NT2/D1 (cell line): ENCODE measurements at regions not wholly inside any gene's neighbourhood (a gene's known extent, or its start where the extent isn't known, plus 50 kb on each side); places are given as distances from the start of the nearest gene placed in this dataset.
"Not testable (repeated sequence)": the region's sequence is repeated elsewhere in the genome, so short reads cannot be mapped to it uniquely, and the experiment has no call there.

Experiments
- DNase-seq: peaks from one replicate; pipeline ENCODE4 v3.0.0-alpha.2; 2011; ENCODE audit warnings: low read depth, low spot score
- H3K27me3 ChIP-seq: 2 replicates; pipeline ENCODE4 v1.6.0; 2011; ENCODE audit warnings: mild to moderate bottlenecking; ENCODE audit not compliant: insufficient read length, insufficient read depth
- H3K36me3 ChIP-seq: 2 replicates; pipeline ENCODE4 v1.6.1; 2011; ENCODE audit warnings: mild to moderate bottlenecking, low read length, mixed read lengths; ENCODE audit not compliant: insufficient read depth, insufficient read length
- H3K4me1 ChIP-seq: 2 replicates; pipeline ENCODE4 v1.5.1; 2011; ENCODE audit not compliant: insufficient read depth, insufficient read length
- H3K4me3 ChIP-seq: 2 replicates; pipeline ENCODE4 v1.5.1; 2011; ENCODE audit warnings: low read depth; ENCODE audit not compliant: insufficient read length
- H3K9ac ChIP-seq: 2 replicates; pipeline ENCODE4 v1.6.0; 2011; ENCODE audit warnings: low read depth; ENCODE audit not compliant: insufficient read length
- H3K9me3 ChIP-seq: 2 replicates; pipeline ENCODE4 v1.5.1; 2011; ENCODE audit warnings: mild to moderate bottlenecking, low read length; ENCODE audit not compliant: insufficient read depth
- SUZ12 ChIP-seq: IDR thresholded peaks from 2 replicates; pipeline ENCODE4 v1.6.1; 2011; ENCODE audit not compliant: insufficient read length, insufficient read depth; ENCODE audit errors: extremely low read depth
- YY1 ChIP-seq: IDR thresholded peaks from 2 replicates; pipeline ENCODE4 v1.6.1; 2011; ENCODE audit not compliant: insufficient read length, insufficient read depth
- ZNF274 ChIP-seq: IDR thresholded peaks from 2 replicates; pipeline ENCODE4 v1.6.1; 2011; ENCODE audit warnings: mild to moderate bottlenecking, low read depth, low read length

DNA sequence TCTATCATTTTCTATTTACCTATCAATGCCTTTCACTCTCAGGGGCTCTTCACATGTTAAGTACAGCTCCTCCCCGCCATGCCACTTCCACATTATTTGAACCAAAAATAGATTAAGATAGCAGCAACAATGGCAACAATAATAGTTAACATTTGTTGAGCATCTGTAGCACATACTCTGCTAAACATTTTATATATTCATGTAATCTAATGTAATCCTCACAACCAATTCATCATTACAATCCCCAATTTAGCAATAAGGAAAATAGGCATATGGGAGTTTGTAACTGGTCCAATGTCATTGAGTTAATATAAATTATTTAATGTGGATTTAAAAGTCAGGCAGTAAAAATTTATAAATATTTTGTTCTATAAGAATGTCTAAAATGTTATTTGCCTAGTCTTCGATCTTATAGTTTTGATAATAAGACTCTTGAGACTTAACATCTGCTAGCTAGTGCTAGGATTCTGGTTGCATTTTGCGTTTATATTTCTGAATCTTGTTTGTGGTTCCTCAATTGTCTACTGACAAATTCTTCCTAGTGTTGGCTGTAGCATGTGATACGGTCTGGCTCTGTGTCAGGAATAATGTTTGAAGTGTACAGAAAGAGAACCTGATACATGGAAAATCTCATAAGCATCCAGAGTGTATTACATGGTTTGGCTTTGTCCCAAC is 621.5 kb upstream of the LUZP2 start:
- H3K4me3 ChIP-seq: no peak overlapping the region
- TF ChIP-seq ZNF274 (no peak), YY1 (no peak)
- no peaks in the 10 kb centered on the region for H3K4me1 ChIP-seq
- no peak for DNase-seq
- no peaks in the 10 kb centered on the region for H3K9me3 ChIP-seq
- H3K9ac ChIP-seq: no peak overlapping the region
- no peaks in the 10 kb centered on the region for H3K36me3 ChIP-seq
- H3K27me3 ChIP-seq: no peaks in the 10 kb centered on the region

DNA sequence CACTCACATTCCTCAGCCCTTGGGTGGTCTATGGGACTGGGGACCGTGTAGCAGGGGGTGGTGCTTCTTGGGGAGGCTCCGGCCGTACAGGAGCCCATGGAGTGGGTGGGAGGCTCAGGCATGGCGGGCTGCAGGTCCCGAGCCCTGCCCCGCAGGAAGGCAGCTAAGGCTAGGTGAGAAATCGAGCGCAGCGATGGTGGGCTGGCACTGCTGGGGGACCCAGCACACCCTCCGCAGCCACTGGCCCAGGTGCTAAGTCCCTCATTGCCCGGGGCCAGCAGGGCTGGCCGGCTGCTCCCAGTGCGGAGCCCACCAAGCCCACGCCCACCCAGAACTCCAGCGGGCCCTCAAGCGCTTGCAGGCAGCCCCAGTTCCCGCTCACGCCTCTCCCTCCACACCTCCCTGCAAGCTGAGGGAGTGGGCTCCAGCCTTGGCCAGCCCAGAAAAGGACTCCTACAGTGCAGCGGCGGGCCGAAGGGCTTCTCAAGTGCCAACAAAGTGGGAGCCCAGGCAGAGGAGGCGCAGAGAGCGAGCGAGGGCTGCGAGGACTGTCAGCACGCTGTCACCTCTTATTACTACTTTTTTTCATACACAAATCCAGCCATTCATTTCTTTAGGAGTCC is 613.3 kb upstream of the LUZP2 start:
- TF ChIP-seq ZNF274: peak; percentile 28; the same call in 1 of the 2 replicates
- H3K27me3 ChIP-seq, H3K36me3 ChIP-seq, H3K4me1 ChIP-seq, DNase-seq, H3K9me3 ChIP-seq, H3K4me3 ChIP-seq, H3K9ac ChIP-seq: not testable (repeated sequence)

DNA sequence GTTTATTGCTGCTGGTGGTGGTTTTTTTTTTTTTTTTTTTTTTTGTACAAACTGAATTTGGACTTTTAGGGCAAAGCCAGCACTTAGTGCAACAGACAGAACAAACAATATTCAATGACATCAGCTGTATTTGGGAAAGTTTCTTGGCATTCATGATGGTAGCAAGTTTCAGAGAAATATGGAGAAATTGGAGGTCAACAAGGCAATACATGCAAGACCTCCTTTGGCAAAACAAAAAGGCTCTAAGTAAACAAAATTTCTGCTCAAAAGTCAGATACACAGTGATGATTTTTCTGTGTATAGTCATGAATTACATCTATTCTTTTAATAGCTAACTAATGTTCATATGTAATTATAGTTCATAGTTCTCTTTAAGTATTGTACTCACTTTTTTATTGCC is 612.5 kb upstream of the LUZP2 start:
- DNase-seq: no peak
- no peaks in the 10 kb centered on the region for H3K36me3 ChIP-seq
- H3K4me3 ChIP-seq: no peak overlapping the region
- no peak overlapping the region for H3K9ac ChIP-seq
- H3K4me1 ChIP-seq: no peaks in the 10 kb centered on the region
- no peak for TF ChIP-seq YY1
- no peak for TF ChIP-seq ZNF274
- no peak for TF ChIP-seq SUZ12
- H3K9me3 ChIP-seq: peaks cover 5% of the 10 kb centered on the region
- no peaks in the 10 kb centered on the region for H3K27me3 ChIP-seq

GRCh38 chr11:23885801-23886200 is 611.1 kb upstream of the LUZP2 start:
- no peak overlapping the region for H3K4me3 ChIP-seq
- H3K4me1 ChIP-seq: no peaks in the 10 kb centered on the region
- no peaks in the 10 kb centered on the region for H3K27me3 ChIP-seq
- H3K9ac ChIP-seq: no peak overlapping the region
- H3K36me3 ChIP-seq: no peaks in the 10 kb centered on the region
- H3K9me3 ChIP-seq: peaks cover 5% of the 10 kb centered on the region
- no peak for DNase-seq
- TF ChIP-seq YY1: no peak
- TF ChIP-seq ZNF274: no peak
- no peak for TF ChIP-seq SUZ12

GRCh38 chr11:23887122-23887521 is 609.7 kb upstream of the LUZP2 start:
- not testable (repeated sequence) for H3K4me3 ChIP-seq, H3K9me3 ChIP-seq, DNase-seq, H3K36me3 ChIP-seq, H3K4me1 ChIP-seq, H3K27me3 ChIP-seq, H3K9ac ChIP-seq

DNA sequence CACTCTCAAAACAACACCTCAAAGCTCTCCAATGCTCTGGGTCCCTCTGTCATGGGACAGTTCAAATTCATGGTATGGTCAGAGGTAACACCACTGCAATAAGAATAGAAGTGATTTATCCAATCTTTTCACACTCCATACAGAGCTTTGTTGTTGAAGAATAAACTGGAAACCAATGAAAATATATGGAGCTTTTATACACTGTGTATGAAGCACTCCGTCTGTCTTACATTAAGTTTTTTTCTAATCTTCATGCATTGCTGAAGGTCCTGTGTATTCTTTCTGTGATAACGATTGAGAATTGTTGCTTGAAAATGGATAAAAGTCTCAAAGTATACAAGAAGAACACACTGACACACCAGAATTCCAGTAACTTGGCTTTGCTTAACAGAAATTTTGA is 603.7 kb upstream of the LUZP2 start:
- no peak for DNase-seq
- Histone ChIP-seq H3K9me3 (no peaks in the 10 kb centered on the region), H3K4me3 (no peak overlapping the region), H3K27me3 (no peaks in the 10 kb centered on the region), H3K4me1 (no peaks in the 10 kb centered on the region), H3K36me3 (no peaks in the 10 kb centered on the region), H3K9ac (no peak overlapping the region)
- no peak for TF ChIP-seq SUZ12
- TF ChIP-seq ZNF274: no peak
- no peak for TF ChIP-seq YY1

DNA sequence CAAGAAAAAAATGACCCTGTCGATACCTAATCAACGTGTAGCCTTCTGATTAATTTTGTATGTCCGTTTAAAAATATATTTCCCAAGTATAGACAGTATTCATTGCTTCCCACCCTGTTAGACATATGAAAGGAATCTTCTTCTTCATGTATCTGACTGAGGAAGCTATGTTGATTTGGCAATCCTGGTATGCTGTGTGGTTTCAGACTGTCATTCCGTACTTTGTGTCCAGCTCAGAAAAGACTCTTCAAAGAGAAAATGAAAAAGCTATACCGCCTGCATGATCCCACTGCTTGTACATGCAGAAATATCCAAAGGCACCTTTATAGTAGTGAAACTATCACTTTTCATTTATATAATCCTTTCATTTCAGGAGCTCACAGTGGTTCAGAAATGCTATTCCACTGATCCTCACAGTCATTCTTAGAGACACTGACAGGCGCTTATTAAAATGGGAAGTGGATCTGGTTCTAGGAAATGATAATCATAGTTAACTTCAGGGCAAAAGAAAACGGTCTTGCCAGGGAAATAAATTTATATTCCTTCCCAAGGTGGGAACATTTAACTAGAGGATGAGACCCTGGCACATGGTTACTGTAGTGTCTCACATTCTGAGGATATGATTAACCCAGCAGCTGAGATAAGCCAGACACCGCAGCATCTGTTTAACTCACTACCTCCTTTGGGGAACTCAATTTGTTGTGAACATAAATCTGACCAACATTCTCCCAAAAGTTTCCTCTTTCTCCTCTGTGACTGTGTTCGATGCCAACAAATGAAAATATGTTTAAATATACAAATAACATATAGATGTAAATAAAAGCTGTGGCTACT is 599.2 kb upstream of the LUZP2 start:
- no peak for TF ChIP-seq ZNF274
- TF ChIP-seq SUZ12: no peak
- no peak for TF ChIP-seq YY1
- H3K27me3 ChIP-seq: no peaks in the 10 kb centered on the region
- H3K4me3 ChIP-seq: no peak overlapping the region
- no peaks in the 10 kb centered on the region for H3K4me1 ChIP-seq
- no peaks in the 10 kb centered on the region for H3K36me3 ChIP-seq
- no peaks in the 10 kb centered on the region for H3K9me3 ChIP-seq
- H3K9ac ChIP-seq: no peak overlapping the region
- no peak for DNase-seq
